Activated T-cell treated with anti-CD3 and anti-CD28 coated beads, Interleukin-2, amount 50 U/mL, for 1 hour (primary cell): ENCODE measurements at regions not wholly inside any gene's neighbourhood (a gene's known extent, or its start where the extent isn't known, plus 50 kb on each side); places are given as distances from the start of the nearest gene placed in this dataset.

Experiments used
- DNase-seq: peaks from one replicate; pipeline ENCODE4 v3.0.0-alpha.2; 2020

- no peak for DNase-seq
Observed at GRCh38 chr6:40056865-40057264, 122.6 kb upstream of the MOCS1 start.

GRCh38 chr6:40054602-40055001 lies 120.3 kb upstream of the MOCS1 start:
- DNase-seq, result no peak

GRCh38 chr6:40054186-40054585 lies 119.9 kb upstream of the MOCS1 start:
- DNase-seq, result no peak

GRCh38 chr6:40049128-40049527 lies 114.9 kb upstream of the MOCS1 start:
- no peak for DNase-seq

- DNase-seq, result no peak
Observed at GRCh38 chr6:40044196-40044595, 109.9 kb upstream of the MOCS1 start.

- DNase-seq, result no peak
Observed at GRCh38 chr6:40042232-40042631, 108.0 kb upstream of the MOCS1 start.

- no peak for DNase-seq
Observed at GRCh38 chr6:40039042-40039441, 104.8 kb upstream of the MOCS1 start.

- no peak for DNase-seq
Observed at GRCh38 chr6:40038626-40039025, 104.4 kb upstream of the MOCS1 start.

GRCh38 chr6:40037271-40037670 lies 103.0 kb upstream of the MOCS1 start:
- DNase-seq, result no peak

GRCh38 chr6:40036186-40036585 lies 101.9 kb upstream of the MOCS1 start:
- no peak for DNase-seq

GRCh38 chr6:40028449-40028848 lies 94.2 kb upstream of the MOCS1 start:
- DNase-seq, result no peak

GRCh38 chr6:40022867-40023266 lies 88.6 kb upstream of the MOCS1 start:
- DNase-seq, result no peak

- DNase-seq, result no peak
Observed at GRCh38 chr6:40020166-40020565, 85.9 kb upstream of the MOCS1 start.

GRCh38 chr6:40015530-40015929 lies 81.3 kb upstream of the MOCS1 start:
- no peak for DNase-seq

GRCh38 chr6:40011844-40012243 lies 77.6 kb upstream of the MOCS1 start:
- DNase-seq, result no peak

GRCh38 chr6:40000964-40001515 lies 66.8 kb upstream of the MOCS1 start:
- DNase-seq, result no peak

GRCh38 chr6:39999006-39999867 lies 65.0 kb upstream of the MOCS1 start:
- no peak for DNase-seq

- no peak for DNase-seq
Observed at GRCh38 chr6:39998126-39998525, 63.9 kb upstream of the MOCS1 start.

GRCh38 chr6:39997101-39997635 lies 62.9 kb upstream of the MOCS1 start:
- DNase-seq, result no peak

- no peak for DNase-seq
Observed at GRCh38 chr6:39995633-39996032, 61.4 kb upstream of the MOCS1 start.

- DNase-seq, result no peak
Observed at GRCh38 chr6:39992861-39993622, 58.8 kb upstream of the MOCS1 start.
